ENCODE measurements at regions not wholly inside any gene's neighbourhood (a gene's known extent, or its start where the extent isn't known, plus 50 kb on each side); places are given as distances from the start of the nearest gene placed in this dataset.
A peak's percentile ranks its signal among the peaks of the same experiment; 100 is the strongest.

- H3K4me3 ChIP-seq = no peak overlapping the region
Measured at GRCh38 chr11:15758857-15759465, 597.4 kb downstream of the SOX6 start.

DNA sequence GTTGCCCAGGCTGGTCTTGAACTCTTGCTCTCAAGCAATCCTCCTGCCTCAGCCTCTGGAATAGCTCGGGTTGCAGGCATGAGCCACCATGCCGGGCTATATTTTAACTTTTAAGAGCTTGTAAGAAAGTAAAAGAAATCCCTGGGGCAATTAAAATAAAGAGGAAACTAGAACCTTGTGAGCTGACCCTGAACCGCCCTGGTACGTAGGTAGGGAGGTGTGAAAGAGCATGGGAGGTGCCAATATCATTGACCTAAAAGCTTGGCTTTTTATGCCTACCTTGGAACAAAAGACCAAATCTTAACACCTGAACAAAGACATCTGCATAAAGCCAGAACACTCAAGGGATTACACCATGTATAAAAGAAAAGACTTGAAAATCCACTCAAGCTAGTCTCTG lies 595.1 kb downstream of the SOX6 start:
- WGBS, 10 experiments = 12 to 100% (median 87%) methylated on average over 1 to 4 of the region's 4 CpGs
- in situ Hi-C loops (cut with MboI; ENCODE audit: low pct_unique_long_range_greater_than_20kb in 2 of 9, low sequenced_read_pairs in 9 of 9, unreplicated experiment in 9 of 9) = no loop called here

More at GRCh38 chr11:15758857-15759465, 597.4 kb downstream of the SOX6 start:
- 10 to 92% (median 62%) methylated on average over 2 to 10 of the region's 10 CpGs for WGBS, 10 experiments
- Histone ChIP-seq H3K4me1 (replicated peaks in 1 of 2) (peaks cover 0 to 4% of the 10 kb centered on the region in 2 donors), H3K27ac (no peak overlapping the region)
- in situ Hi-C loops (cut with MboI; ENCODE audit: low pct_unique_long_range_greater_than_20kb in 2 of 9, low sequenced_read_pairs in 9 of 9, unreplicated experiment in 9 of 9) = no loop called here
- peak in 4 of 8 experiments; percentile 41 to 88 (median 54) for ATAC-seq (replicated peaks in 6 of 8)

GRCh38 chr11:15764326-15764725 lies 592.0 kb downstream of the SOX6 start:
- WGBS, 10 experiments = 23 to 100% (median 83%) methylated on average over 1 of the region's 1 CpG; no CpG with 5 or more reads in 1 of the 10 experiments
- Histone ChIP-seq H3K4me3 (no peak overlapping the region), H3K27ac (no peak overlapping the region), H3K4me1 (replicated peaks in 1 of 2) (no peaks in the 10 kb centered on the region)
- peak in 1 of 8 experiments; percentile 41 for ATAC-seq (replicated peaks in 6 of 8)
- in situ Hi-C loops (cut with MboI; ENCODE audit: low pct_unique_long_range_greater_than_20kb in 2 of 9, low sequenced_read_pairs in 9 of 9, unreplicated experiment in 9 of 9) = no loop called here

More for the DNA sequence above, 595.1 kb downstream of the SOX6 start:
- ATAC-seq (replicated peaks in 6 of 8) = no peak
- Histone ChIP-seq H3K27ac (no peak overlapping the region), H3K4me1 (replicated peaks in 1 of 2) (peaks cover 0 to 4% of the 10 kb centered on the region in 2 donors), H3K4me3 (no peak overlapping the region)

- no peak overlapping the region for H3K4me3 ChIP-seq
- H3K4me1 ChIP-seq (replicated peaks in 1 of 2) = no peaks in the 10 kb centered on the region
- WGBS, 10 experiments = 100% methylated on average over 1 of the region's 1 CpG; no CpG with 5 or more reads in 6 of the 10 experiments
- in situ Hi-C loops (cut with MboI; ENCODE audit: low pct_unique_long_range_greater_than_20kb in 2 of 9, low sequenced_read_pairs in 9 of 9, unreplicated experiment in 9 of 9) = no loop called here
- H3K27ac ChIP-seq = no peak overlapping the region
- no peak for ATAC-seq (replicated peaks in 6 of 8)
Measured at GRCh38 chr11:15764948-15765347, 591.4 kb downstream of the SOX6 start.

DNA sequence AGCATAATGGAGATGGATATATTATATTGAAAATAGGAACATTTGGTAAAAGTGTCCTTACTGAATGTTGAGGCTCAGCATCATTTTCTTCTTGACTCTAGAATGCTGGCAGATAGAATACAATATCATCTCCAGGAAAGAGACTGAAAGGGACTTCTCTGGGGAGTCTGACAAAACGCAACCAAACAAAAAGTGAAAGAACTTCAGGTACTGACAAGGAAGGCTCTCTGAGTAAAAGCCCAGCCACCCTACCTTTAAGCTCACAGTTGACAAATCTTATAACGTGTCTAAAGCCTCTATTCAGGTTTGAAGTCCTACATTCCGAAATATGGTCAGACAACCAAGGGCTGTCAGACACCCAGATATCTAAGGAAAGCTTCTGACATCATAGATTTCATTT lies 590.8 kb downstream of the SOX6 start:
- H3K27ac ChIP-seq = no peak overlapping the region
- ATAC-seq (replicated peaks in 6 of 8) = no peak
- no peak overlapping the region for H3K4me3 ChIP-seq
- 16 to 100% (median 89%) methylated on average over 1 to 3 of the region's 3 CpGs; no CpG with 5 or more reads in 1 of the 10 experiments for WGBS, 10 experiments
- no peaks in the 10 kb centered on the region for H3K4me1 ChIP-seq (replicated peaks in 1 of 2)
- in situ Hi-C loops (cut with MboI; ENCODE audit: low pct_unique_long_range_greater_than_20kb in 2 of 9, low sequenced_read_pairs in 9 of 9, unreplicated experiment in 9 of 9) = no loop called here

DNA sequence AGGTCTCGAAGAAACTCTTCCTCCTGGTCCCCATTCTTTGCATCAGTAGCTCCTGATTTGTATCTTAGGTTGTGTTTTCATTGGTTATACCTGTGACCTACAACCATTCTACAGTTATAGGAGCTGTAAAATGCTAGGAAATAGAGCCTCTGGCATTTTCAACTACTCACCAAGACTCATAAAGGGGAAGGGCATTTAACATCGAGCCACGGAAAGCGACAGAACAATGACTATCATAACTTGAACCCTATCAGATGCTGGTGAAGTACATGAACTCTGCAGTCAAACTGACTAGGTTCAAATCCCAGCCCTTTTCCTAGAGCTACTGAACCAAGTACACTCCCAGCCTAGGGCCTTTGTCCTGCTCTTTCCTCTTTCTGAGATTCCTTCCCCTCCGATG lies 588.0 kb downstream of the SOX6 start:
- 86 to 100% (median 96%) methylated on average over 1 to 5 of the region's 5 CpGs; no CpG with 5 or more reads in 4 of the 10 experiments for WGBS, 10 experiments
- ATAC-seq (replicated peaks in 6 of 8) = no peak
- no peak overlapping the region for H3K4me3 ChIP-seq
- in situ Hi-C loops (cut with MboI; ENCODE audit: low pct_unique_long_range_greater_than_20kb in 2 of 9, low sequenced_read_pairs in 9 of 9, unreplicated experiment in 9 of 9) = no loop called here
- H3K27ac ChIP-seq = no peak overlapping the region
- H3K4me1 ChIP-seq (replicated peaks in 1 of 2) = no peaks in the 10 kb centered on the region

DNA sequence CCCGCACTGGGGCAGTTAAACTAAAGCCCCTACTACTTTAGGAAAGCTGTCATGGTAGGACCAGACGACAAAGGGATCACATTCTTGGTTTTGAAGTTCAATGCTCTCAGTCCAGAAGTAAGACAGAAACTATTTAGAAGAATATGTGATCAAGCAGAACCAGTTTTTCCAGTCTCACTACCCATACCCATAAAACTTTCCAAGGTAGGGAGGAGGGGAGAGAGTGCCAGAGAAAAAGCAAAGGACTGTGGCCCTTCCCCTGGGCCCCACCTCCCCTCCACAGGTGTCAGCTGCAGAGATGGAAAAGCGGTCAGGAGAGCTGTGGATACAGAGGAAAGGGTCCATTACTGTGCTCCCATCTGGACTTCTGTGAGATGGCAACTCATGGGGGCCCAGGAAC lies 587.1 kb downstream of the SOX6 start:
- Histone ChIP-seq H3K4me1 (replicated peaks in 1 of 2) (peaks cover 0 to 3% of the 10 kb centered on the region in 2 donors), H3K27ac (no peak overlapping the region), H3K4me3 (no peak overlapping the region)
- WGBS, 10 experiments = 25 to 90% (median 73%) methylated on average over 1 to 3 of the region's 3 CpGs; no CpG with 5 or more reads in 4 of the 10 experiments
- ATAC-seq (replicated peaks in 6 of 8) = no peak
- in situ Hi-C loops (cut with MboI; ENCODE audit: low pct_unique_long_range_greater_than_20kb in 2 of 9, low sequenced_read_pairs in 9 of 9, unreplicated experiment in 9 of 9) = no loop called here

DNA sequence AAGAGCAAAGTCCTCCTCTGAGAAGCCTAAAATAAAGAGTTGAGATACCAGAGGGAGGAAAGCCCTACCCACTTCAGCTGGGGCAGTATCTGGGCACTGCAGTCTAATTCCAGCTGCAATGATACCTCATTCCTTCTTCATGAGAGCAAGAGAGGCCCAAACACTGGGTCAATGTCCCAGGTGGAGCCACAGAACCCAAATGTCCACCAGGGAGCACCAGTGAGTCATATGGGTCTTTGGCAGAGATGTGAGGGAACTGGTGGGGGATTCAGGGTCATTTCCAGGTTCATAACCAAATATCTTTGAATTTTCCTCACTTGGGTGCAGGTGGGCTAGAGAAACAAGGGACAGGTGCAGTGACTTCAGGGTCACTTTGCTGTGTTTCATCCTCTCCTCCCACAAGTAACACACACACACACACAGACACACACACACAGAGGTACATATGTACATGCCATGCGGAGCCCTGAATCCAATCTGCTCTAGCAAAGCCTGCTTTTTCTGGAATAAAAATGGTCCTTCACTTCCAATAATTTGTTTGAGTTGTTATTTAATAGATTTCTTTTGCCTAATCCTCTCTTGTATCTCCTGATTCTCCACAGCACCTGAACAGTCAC lies 585.4 kb downstream of the SOX6 start:
- WGBS, 10 experiments = 0 to 100% (median 100%) methylated on average over 1 of the region's 1 CpG; no CpG with 5 or more reads in 4 of the 10 experiments
- H3K4me1 ChIP-seq (replicated peaks in 1 of 2) = peaks cover 0 to 3% of the 10 kb centered on the region in 2 donors
- in situ Hi-C loops (cut with MboI; ENCODE audit: low pct_unique_long_range_greater_than_20kb in 2 of 9, low sequenced_read_pairs in 9 of 9, unreplicated experiment in 9 of 9) = no loop called here
- peak in 3 of 8 experiments; percentile 32 to 75 (median 37) for ATAC-seq (replicated peaks in 6 of 8)
- no peak overlapping the region for H3K27ac ChIP-seq
- no peak overlapping the region for H3K4me3 ChIP-seq

DNA sequence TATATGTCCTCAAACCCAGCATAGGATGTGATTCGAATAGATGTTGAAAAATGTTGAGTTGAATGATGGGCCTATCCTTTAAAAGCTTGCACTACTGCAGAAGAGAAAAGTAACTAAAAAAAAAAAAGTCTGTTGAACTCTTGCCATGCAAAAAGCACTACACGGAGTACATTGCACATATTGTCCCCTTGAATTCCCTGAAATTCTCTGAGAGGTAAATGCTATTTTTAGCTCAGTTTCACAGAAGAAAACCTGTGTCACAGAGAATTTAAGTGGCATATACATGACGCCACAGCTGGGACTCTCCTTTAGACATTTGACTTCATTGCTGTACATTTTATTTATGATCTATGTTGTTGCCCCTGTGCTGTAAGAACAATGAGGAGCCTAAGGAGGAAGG lies 583.8 kb downstream of the SOX6 start:
- no peak overlapping the region for H3K27ac ChIP-seq
- no peak for ATAC-seq (replicated peaks in 6 of 8)
- peaks cover 0 to 3% of the 10 kb centered on the region in 2 donors for H3K4me1 ChIP-seq (replicated peaks in 1 of 2)
- H3K4me3 ChIP-seq = no peak overlapping the region
- WGBS, 10 experiments = 19 to 100% (median 76%) methylated on average over 1 to 3 of the region's 3 CpGs
- in situ Hi-C loops (cut with MboI; ENCODE audit: low pct_unique_long_range_greater_than_20kb in 2 of 9, low sequenced_read_pairs in 9 of 9, unreplicated experiment in 9 of 9) = no loop called here

DNA sequence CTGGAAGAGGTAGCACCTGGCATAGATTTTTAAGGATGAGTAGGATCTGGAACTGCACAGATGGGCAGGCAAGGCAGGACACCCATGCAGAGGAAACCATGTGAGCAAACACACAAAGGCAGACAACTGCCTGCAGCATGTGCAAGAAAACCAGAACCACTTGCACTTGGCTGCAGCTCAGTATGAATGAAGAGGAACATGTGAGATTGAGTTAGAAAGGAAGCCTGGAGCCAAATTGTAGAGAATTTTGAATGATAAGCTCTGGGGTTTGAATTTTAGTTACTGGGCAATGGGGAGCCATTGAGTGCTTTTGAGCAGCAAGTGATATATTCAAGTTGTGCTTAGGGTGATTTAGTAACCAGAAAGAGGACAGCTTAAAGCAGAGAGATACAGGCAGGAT lies 583.4 kb downstream of the SOX6 start:
- no peak overlapping the region for H3K27ac ChIP-seq
- in situ Hi-C loops (cut with MboI; ENCODE audit: low pct_unique_long_range_greater_than_20kb in 2 of 9, low sequenced_read_pairs in 9 of 9, unreplicated experiment in 9 of 9) = no loop called here
- no peak overlapping the region for H3K4me3 ChIP-seq
- no peak for ATAC-seq (replicated peaks in 6 of 8)
- H3K4me1 ChIP-seq (replicated peaks in 1 of 2) = peaks cover 0 to 3% of the 10 kb centered on the region in 2 donors

DNA sequence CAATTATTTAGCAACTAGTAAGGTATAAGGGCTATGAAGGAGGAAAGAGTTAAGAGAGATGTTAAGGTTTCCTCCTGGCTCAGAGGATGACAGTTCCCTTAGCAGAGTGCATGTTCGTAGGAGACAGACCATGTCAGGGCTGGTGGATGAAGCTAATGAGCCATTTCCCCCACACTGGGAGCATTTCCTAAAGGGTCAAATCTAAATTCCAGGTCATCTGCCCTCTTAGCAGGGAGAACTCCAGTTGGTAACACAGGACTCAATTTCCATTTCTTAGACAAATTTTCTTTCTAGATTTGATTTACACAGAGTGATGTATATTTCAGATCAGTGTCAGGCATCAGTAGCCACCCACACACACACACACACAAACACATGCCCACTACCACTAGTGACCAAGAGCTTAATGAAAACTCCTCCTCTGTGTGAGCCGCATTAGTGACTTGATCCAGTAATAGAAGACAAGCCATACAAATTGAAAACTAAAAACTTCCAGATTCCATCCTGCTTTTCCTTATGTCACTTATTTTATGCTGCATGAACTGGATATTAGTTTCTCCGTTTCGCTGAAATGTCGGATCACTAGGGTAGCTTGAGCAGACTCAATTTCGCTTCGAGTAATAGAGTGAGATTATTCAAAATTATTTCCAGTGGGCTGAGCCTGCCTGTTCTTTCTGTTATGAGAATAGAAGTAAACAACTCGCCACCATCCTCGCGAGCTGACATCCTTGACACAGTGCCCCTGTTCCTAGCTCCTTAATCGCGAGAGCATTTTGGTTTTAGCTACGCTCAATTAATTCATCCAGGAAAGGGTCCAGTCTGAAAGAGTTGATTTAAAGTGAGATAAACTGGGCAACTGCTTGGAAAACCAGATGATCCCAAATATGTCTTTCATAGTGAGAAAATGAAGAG lies 582.6 kb downstream of the SOX6 start:
- ATAC-seq (replicated peaks in 6 of 8) = peak in 2 of 8 experiments; percentile 23 to 34
- WGBS, 10 experiments = 20 to 82% (median 62%) methylated on average over 1 to 13 of the region's 13 CpGs
- no peak overlapping the region for H3K4me3 ChIP-seq
- in situ Hi-C loops (cut with MboI; ENCODE audit: low pct_unique_long_range_greater_than_20kb in 2 of 9, low sequenced_read_pairs in 9 of 9, unreplicated experiment in 9 of 9) = no loop called here
- no peak overlapping the region for H3K27ac ChIP-seq
- H3K4me1 ChIP-seq (replicated peaks in 1 of 2) = peaks cover 0 to 3% of the 10 kb centered on the region in 2 donors

- ATAC-seq (replicated peaks in 6 of 8) = no peak
Measured at GRCh38 chr11:15774388-15774939, 581.9 kb downstream of the SOX6 start.

More at GRCh38 chr11:15774388-15774939, 581.9 kb downstream of the SOX6 start:
- Histone ChIP-seq H3K4me1 (replicated peaks in 1 of 2) (peaks cover 0 to 3% of the 10 kb centered on the region in 2 donors), H3K4me3 (no peak overlapping the region), H3K27ac (no peak overlapping the region)
- WGBS, 10 experiments = 0 to 100% (median 55%) methylated on average over 1 to 3 of the region's 4 CpGs; no CpG with 5 or more reads in 5 of the 10 experiments
- in situ Hi-C loops (cut with MboI; ENCODE audit: low pct_unique_long_range_greater_than_20kb in 2 of 9, low sequenced_read_pairs in 9 of 9, unreplicated experiment in 9 of 9) = no loop called here
